ENCODE measurements at regions not wholly inside any gene's neighbourhood (a gene's known extent, or its start where the extent isn't known, plus 50 kb on each side); places are given as distances from the start of the nearest gene placed in this dataset.

- Histone ChIP-seq H3K36me3 (no peaks in the 10 kb centered on the region), H3K9me3 (no peaks in the 10 kb centered on the region), H3K4me1 (ENCODE audit: control insufficient read depth in 1 of 2, insufficient read depth in 1 of 2, low read depth in 1 of 2, low read length in 1 of 2) (no peaks in the 10 kb centered on the region), H3K27ac (no peak overlapping the region), H3K4me3 (ENCODE audit: low read depth in 1 of 2, low read length in 1 of 2) (no peak overlapping the region), H3K27me3 (no peaks in the 10 kb centered on the region)
- no peak for TF ChIP-seq CTCF (IDR thresholded peaks at IDR 0.05)
These were observed 615.6 kb upstream of the ADAMTS9 start for GRCh38 chr3:65303431-65303830.

- H3K36me3 ChIP-seq, result no peaks in the 10 kb centered on the region
- no peaks in the 10 kb centered on the region for H3K9me3 ChIP-seq
- no peak overlapping the region for H3K27ac ChIP-seq
- TF ChIP-seq CTCF (IDR thresholded peaks at IDR 0.05), result no peak
- no peaks in the 10 kb centered on the region for H3K4me1 ChIP-seq (ENCODE audit: control insufficient read depth in 1 of 2, insufficient read depth in 1 of 2, low read depth in 1 of 2, low read length in 1 of 2)
- H3K4me3 ChIP-seq (ENCODE audit: low read depth in 1 of 2, low read length in 1 of 2), result no peak overlapping the region
- H3K27me3 ChIP-seq, result no peaks in the 10 kb centered on the region
These were observed 603.8 kb upstream of the ADAMTS9 start for GRCh38 chr3:65291448-65292125.

GRCh38 chr3:65288776-65289175 lies 601.0 kb upstream of the ADAMTS9 start:
- no peak overlapping the region for H3K4me3 ChIP-seq (ENCODE audit: low read depth in 1 of 2, low read length in 1 of 2)
- TF ChIP-seq CTCF (IDR thresholded peaks at IDR 0.05), result no peak
- H3K27me3 ChIP-seq, result no peaks in the 10 kb centered on the region
- no peak overlapping the region for H3K27ac ChIP-seq
- H3K4me1 ChIP-seq (ENCODE audit: control insufficient read depth in 1 of 2, insufficient read depth in 1 of 2, low read depth in 1 of 2, low read length in 1 of 2), result no peaks in the 10 kb centered on the region
- H3K36me3 ChIP-seq, result no peaks in the 10 kb centered on the region
- H3K9me3 ChIP-seq, result no peaks in the 10 kb centered on the region

- no peaks in the 10 kb centered on the region for H3K4me1 ChIP-seq (ENCODE audit: control insufficient read depth in 1 of 2, insufficient read depth in 1 of 2, low read depth in 1 of 2, low read length in 1 of 2)
- no peak for TF ChIP-seq CTCF (IDR thresholded peaks at IDR 0.05)
These were observed 598.2 kb upstream of the ADAMTS9 start for GRCh38 chr3:65285956-65286355.

GRCh38 chr3:65284961-65285360 lies 597.2 kb upstream of the ADAMTS9 start:
- Histone ChIP-seq H3K27ac (no peak overlapping the region), H3K27me3 (no peaks in the 10 kb centered on the region), H3K4me3 (ENCODE audit: low read depth in 1 of 2, low read length in 1 of 2) (no peak overlapping the region), H3K9me3 (no peaks in the 10 kb centered on the region), H3K4me1 (ENCODE audit: control insufficient read depth in 1 of 2, insufficient read depth in 1 of 2, low read depth in 1 of 2, low read length in 1 of 2) (no peaks in the 10 kb centered on the region), H3K36me3 (no peaks in the 10 kb centered on the region)
- no peak for TF ChIP-seq CTCF (IDR thresholded peaks at IDR 0.05)

More at GRCh38 chr3:65285956-65286355, 598.2 kb upstream of the ADAMTS9 start:
- no peaks in the 10 kb centered on the region for H3K36me3 ChIP-seq
- no peaks in the 10 kb centered on the region for H3K9me3 ChIP-seq
- no peak overlapping the region for H3K27ac ChIP-seq
- H3K27me3 ChIP-seq, result no peaks in the 10 kb centered on the region
- H3K4me3 ChIP-seq (ENCODE audit: low read depth in 1 of 2, low read length in 1 of 2), result no peak overlapping the region

Measured in neutrophil (primary cell).